Vagina (tissue), 2 donors: ENCODE measurements at regions not wholly inside any gene's neighbourhood (a gene's known extent, or its start where the extent isn't known, plus 50 kb on each side); places are given as distances from the start of the nearest gene placed in this dataset.

Source experiments
- DNase-seq, 2 donors: peaks; one replicate each; pipeline ENCODE4 v3.0.0-alpha.2; 2017; ENCODE audit errors: extremely low spot score in 2 of 2
- H3K27ac ChIP-seq: fragments of 200-600 bp; sonication (generic); one replicate; pipeline ENCODE4 v1.5.1; 2019
- H3K27me3 ChIP-seq: fragments of 200-600 bp; sonication (generic); one replicate; pipeline ENCODE4 v1.5.1; 2019
- H3K36me3 ChIP-seq, 2 donors: fragments of 200-600 bp; sonication (generic); one replicate each; pipeline ENCODE4 v1.5.1; 2017 to 2019
- H3K4me1 ChIP-seq: fragments of 200-600 bp; sonication (generic); one replicate; pipeline ENCODE4 v1.5.1; 2019
- H3K4me3 ChIP-seq, 2 donors: fragments of 200-600 bp; sonication (generic); 1 replicate in 1 of 2; 2 replicates in 1 of 2; pipeline ENCODE4 v1.5.1; 2016 to 2019
- H3K9me3 ChIP-seq: fragments of 200-600 bp; sonication (generic); one replicate; pipeline ENCODE4 v1.5.1; 2019
- CTCF ChIP-seq, 3 experiments: fragments of 450-650 bp in 2 of 3; fragments of 200-600 bp in 1 of 3; sonication (generic) in 1 of 3; IDR thresholded peaks; one replicate each; pipeline ENCODE4 v1.5.1; 2017 to 2019; ENCODE audit warnings: antibody characterized with exemption in 3 of 3, mild to moderate bottlenecking in 2 of 3, moderate library complexity in 2 of 3
- POLR2A ChIP-seq, 2 donors: fragments of 450-650 bp; IDR thresholded peaks; one replicate each; pipeline ENCODE4 v1.6.1; 2017; ENCODE audit warnings: antibody characterized with exemption in 2 of 2, mild to moderate bottlenecking in 2 of 2, moderate library complexity in 2 of 2
- POLR2AphosphoS5 ChIP-seq, 2 donors: sonication (generic); formaldehyde crosslinking; IDR thresholded peaks; one replicate each; pipeline ENCODE4 v1.9.0; 2017; ENCODE audit warnings: antibody characterized with exemption in 2 of 2, mild to moderate bottlenecking in 2 of 2, low read depth in 1 of 2; ENCODE audit not compliant: insufficient read depth in 1 of 2
- intact Hi-C: fragments of 100-400 bp; cut with DNase I; formaldehyde crosslinking; loops from one replicate; pipeline ENCODE4 v1.15.1; 2023

GRCh38 chr1:157236072-157236471 lies 97.9 kb upstream of the ETV3 start:
- no peaks in the 10 kb centered on the region for H3K36me3 ChIP-seq
- TF ChIP-seq POLR2A (IDR thresholded peaks at IDR 0.05), result no peak
- TF ChIP-seq CTCF (IDR thresholded peaks at IDR 0.05), result no peak
- TF ChIP-seq POLR2AphosphoS5 (IDR thresholded peaks at IDR 0.05; ENCODE audit: insufficient read depth in 1 of 2, low read depth in 1 of 2), result no peak
- no peak overlapping the region for H3K27ac ChIP-seq
- intact Hi-C loops, result no loop called here
- no peaks in the 10 kb centered on the region for H3K9me3 ChIP-seq
- no peaks in the 10 kb centered on the region for H3K27me3 ChIP-seq
- no peak overlapping the region for H3K4me3 ChIP-seq
- no peaks in the 10 kb centered on the region for H3K4me1 ChIP-seq
- DNase-seq, result no peak

GRCh38 chr1:157235307-157235706 lies 97.1 kb upstream of the ETV3 start:
- intact Hi-C loops, result no loop called here
- no peaks in the 10 kb centered on the region for H3K9me3 ChIP-seq
- H3K27ac ChIP-seq, result no peak overlapping the region
- TF ChIP-seq CTCF (IDR thresholded peaks at IDR 0.05) (no peak), POLR2AphosphoS5 (IDR thresholded peaks at IDR 0.05; ENCODE audit: insufficient read depth in 1 of 2, low read depth in 1 of 2) (no peak), POLR2A (IDR thresholded peaks at IDR 0.05) (no peak)
- no peaks in the 10 kb centered on the region for H3K36me3 ChIP-seq
- H3K4me1 ChIP-seq, result no peaks in the 10 kb centered on the region
- H3K27me3 ChIP-seq, result no peaks in the 10 kb centered on the region
- peak in 1 of 2 donors; percentile 32 for DNase-seq
- H3K4me3 ChIP-seq, result no peak overlapping the region

GRCh38 chr1:157234705-157235273 lies 96.6 kb upstream of the ETV3 start:
- Histone ChIP-seq H3K9me3 (no peaks in the 10 kb centered on the region), H3K36me3 (no peaks in the 10 kb centered on the region), H3K4me1 (no peaks in the 10 kb centered on the region), H3K27me3 (no peaks in the 10 kb centered on the region), H3K27ac (no peak overlapping the region), H3K4me3 (no peak overlapping the region)
- no peak for TF ChIP-seq POLR2A (IDR thresholded peaks at IDR 0.05)
- TF ChIP-seq POLR2AphosphoS5 (IDR thresholded peaks at IDR 0.05; ENCODE audit: insufficient read depth in 1 of 2, low read depth in 1 of 2), result no peak
- TF ChIP-seq CTCF (IDR thresholded peaks at IDR 0.05), result no peak
- no peak for DNase-seq
- intact Hi-C loops, result no loop called here

- DNase-seq, result no peak
- no peaks in the 10 kb centered on the region for H3K36me3 ChIP-seq
- H3K9me3 ChIP-seq, result no peaks in the 10 kb centered on the region
- no peak overlapping the region for H3K27ac ChIP-seq
- no peak overlapping the region for H3K4me3 ChIP-seq
- H3K27me3 ChIP-seq, result no peaks in the 10 kb centered on the region
- H3K4me1 ChIP-seq, result no peaks in the 10 kb centered on the region
- TF ChIP-seq CTCF (IDR thresholded peaks at IDR 0.05) (no peak), POLR2AphosphoS5 (IDR thresholded peaks at IDR 0.05; ENCODE audit: insufficient read depth in 1 of 2, low read depth in 1 of 2) (no peak), POLR2A (IDR thresholded peaks at IDR 0.05) (no peak)
- intact Hi-C loops, result no loop called here
Measured at GRCh38 chr1:157233131-157233530, 94.9 kb upstream of the ETV3 start.

GRCh38 chr1:157231846-157232525 lies 93.8 kb upstream of the ETV3 start:
- Histone ChIP-seq H3K4me1 (no peaks in the 10 kb centered on the region), H3K27ac (no peak overlapping the region), H3K4me3 (no peak overlapping the region), H3K9me3 (no peaks in the 10 kb centered on the region), H3K36me3 (no peaks in the 10 kb centered on the region), H3K27me3 (no peaks in the 10 kb centered on the region)
- no peak for TF ChIP-seq POLR2A (IDR thresholded peaks at IDR 0.05)
- no peak for TF ChIP-seq POLR2AphosphoS5 (IDR thresholded peaks at IDR 0.05; ENCODE audit: insufficient read depth in 1 of 2, low read depth in 1 of 2)
- TF ChIP-seq CTCF (IDR thresholded peaks at IDR 0.05), result no peak
- intact Hi-C loops, result no loop called here
- DNase-seq, result no peak
